ENCODE measurements at regions not wholly inside any gene's neighbourhood (a gene's known extent, or its start where the extent isn't known, plus 50 kb on each side); places are given as distances from the start of the nearest gene placed in this dataset.
"Not testable (repeated sequence)": the region's sequence is repeated elsewhere in the genome, so short reads cannot be mapped to it uniquely, and the experiment has no call there.

DNA sequence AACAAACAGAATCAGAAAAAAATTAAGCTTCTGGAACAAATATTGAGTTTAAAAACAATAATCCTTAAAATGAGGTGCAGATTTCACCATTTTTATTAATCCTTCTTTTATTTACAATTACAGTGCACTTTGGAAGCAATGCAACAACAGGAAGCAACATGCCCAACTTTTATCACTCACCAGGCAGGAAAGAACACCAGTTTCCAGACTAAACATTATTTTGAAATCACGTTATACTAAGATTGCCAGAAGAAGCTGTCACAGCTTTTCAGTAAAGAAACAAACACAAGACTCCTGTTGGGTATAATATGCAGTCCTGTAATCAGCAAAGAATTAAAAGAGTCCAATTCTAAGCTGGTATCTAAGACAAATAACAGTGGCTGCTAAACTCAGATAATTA, 137.9 kb upstream of the ZC3H15 start:
- 13 to 32% methylated on average over 1 of the region's 1 CpG for WGBS, 2 donors
- Histone ChIP-seq H3K27ac (no peak overlapping the region), H3K4me1 (peaks cover 12% of the 10 kb centered on the region), H3K27me3 (no peaks in the 10 kb centered on the region), H3K9me3 (peaks cover 0 to 10% (median 0%) of the 10 kb centered on the region in 3 donors), H3K4me3 (no peak overlapping the region), H3K36me3 (replicated peaks in 1 of 2; ENCODE audit: insufficient read depth in 1 of 2, low read depth in 2 of 2) (no peaks in the 10 kb centered on the region)
- no peak for TF ChIP-seq CTCF (IDR thresholded peaks at IDR 0.05)
- no peak for TF ChIP-seq POLR2A (IDR thresholded peaks at IDR 0.05)
- no peak for ATAC-seq
- no peak for DNase-seq
- intact Hi-C loops (cut with DNase I), result no loop called here

GRCh38 chr2:186349508-186349907, 136.6 kb upstream of the ZC3H15 start:
- Histone ChIP-seq H3K27ac (no peak overlapping the region), H3K36me3 (replicated peaks in 1 of 2; ENCODE audit: insufficient read depth in 1 of 2, low read depth in 2 of 2) (no peaks in the 10 kb centered on the region), H3K4me3 (no peak overlapping the region), H3K9me3 (peaks cover 0 to 10% (median 0%) of the 10 kb centered on the region in 3 donors), H3K4me1 (peaks cover 12% of the 10 kb centered on the region), H3K27me3 (no peaks in the 10 kb centered on the region)
- no peak for TF ChIP-seq POLR2A (IDR thresholded peaks at IDR 0.05)
- TF ChIP-seq CTCF (IDR thresholded peaks at IDR 0.05), result no peak
- no peak for DNase-seq
- WGBS, 2 donors, result 38 to 54% methylated on average over 2 of the region's 2 CpGs
- intact Hi-C loops (cut with DNase I), result no loop called here
- ATAC-seq, result no peak

GRCh38 chr2:186354160-186354559, 131.9 kb upstream of the ZC3H15 start:
- intact Hi-C loops (cut with DNase I); H3K36me3 ChIP-seq (replicated peaks in 1 of 2; ENCODE audit: insufficient read depth in 1 of 2, low read depth in 2 of 2); ATAC-seq; DNase-seq; H3K4me1 ChIP-seq; H3K4me3 ChIP-seq; H3K27me3 ChIP-seq; H3K27ac ChIP-seq: not testable (repeated sequence)
- H3K9me3 ChIP-seq, result peaks cover 0 to 10% (median 0%) of the 10 kb centered on the region in 3 donors
- WGBS, 2 donors, result 93% methylated on average over 3 of the region's 3 CpGs

DNA sequence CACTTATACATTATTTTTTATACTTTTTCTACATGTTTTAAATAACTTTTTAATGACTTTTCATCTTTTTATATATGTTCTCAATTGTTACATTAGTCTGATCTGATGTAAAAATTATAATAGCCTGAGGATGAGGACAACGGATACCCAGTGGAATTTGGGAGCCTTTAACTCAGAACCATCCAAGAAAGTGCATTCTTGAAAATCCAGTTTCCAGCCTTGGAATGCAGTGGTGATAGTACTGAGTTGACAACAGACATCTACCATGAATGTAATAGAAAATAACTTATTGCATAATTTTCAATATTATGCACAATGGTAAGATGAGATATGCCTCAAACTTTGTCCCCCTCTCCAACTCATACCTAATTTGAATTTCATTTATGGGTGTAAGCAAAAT, 120.7 kb upstream of the ZC3H15 start:
- 87 to 93% methylated on average over 1 of the region's 1 CpG for WGBS, 2 donors

DNA sequence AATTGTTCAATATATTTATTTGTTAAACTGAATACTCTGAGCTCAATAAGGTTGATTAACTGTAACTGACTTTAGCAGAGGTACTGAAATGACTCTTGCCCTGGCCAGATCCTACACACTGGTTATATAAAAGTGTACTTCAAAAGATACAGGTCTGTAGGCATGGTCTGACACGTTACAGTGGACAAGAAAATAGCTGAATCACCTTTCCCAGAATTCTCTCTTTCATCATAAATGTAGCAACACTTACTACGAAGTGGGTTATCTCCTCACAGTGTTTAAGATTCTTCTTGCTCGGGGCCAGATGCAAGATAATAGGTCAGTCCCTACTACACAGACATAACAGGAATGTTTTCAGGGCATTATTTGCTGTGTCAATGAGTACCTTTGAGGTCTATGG, 107.0 kb upstream of the ZC3H15 start:
- TF ChIP-seq CTCF (IDR thresholded peaks at IDR 0.05), result no peak
- no peak for TF ChIP-seq POLR2A (IDR thresholded peaks at IDR 0.05)
- ATAC-seq, result peak; percentile 42

More for the DNA sequence above, 120.7 kb upstream of the ZC3H15 start:
- no peak overlapping the region for H3K4me3 ChIP-seq
- no peak overlapping the region for H3K27ac ChIP-seq
- no peak for ATAC-seq
- H3K27me3 ChIP-seq, result no peaks in the 10 kb centered on the region
- TF ChIP-seq CTCF (IDR thresholded peaks at IDR 0.05) (no peak), POLR2A (IDR thresholded peaks at IDR 0.05) (no peak)
- H3K4me1 ChIP-seq, result no peaks in the 10 kb centered on the region
- H3K36me3 ChIP-seq (replicated peaks in 1 of 2; ENCODE audit: insufficient read depth in 1 of 2, low read depth in 2 of 2), result no peaks in the 10 kb centered on the region
- DNase-seq, result no peak
- intact Hi-C loops (cut with DNase I), result no loop called here
- H3K9me3 ChIP-seq, result peaks cover 0 to 5% (median 0%) of the 10 kb centered on the region in 3 donors

More for the DNA sequence above, 107.0 kb upstream of the ZC3H15 start:
- Histone ChIP-seq H3K9me3 (no peaks in the 10 kb centered on the region), H3K4me1 (peaks cover 7% of the 10 kb centered on the region), H3K36me3 (replicated peaks in 1 of 2; ENCODE audit: insufficient read depth in 1 of 2, low read depth in 2 of 2) (no peaks in the 10 kb centered on the region), H3K27me3 (no peaks in the 10 kb centered on the region), H3K27ac (no peak overlapping the region), H3K4me3 (no peak overlapping the region)
- WGBS, 2 donors, result 37 to 40% methylated on average over 3 of the region's 3 CpGs
- DNase-seq, result no peak
- intact Hi-C loops (cut with DNase I), result no loop called here

Data from body of pancreas (tissue), 4 donors.